HUES64 (cell line): ENCODE measurements at regions not wholly inside any gene's neighbourhood (a gene's known extent, or its start where the extent isn't known, plus 50 kb on each side); places are given as distances from the start of the nearest gene placed in this dataset.
"Not testable (repeated sequence)": the region's sequence is repeated elsewhere in the genome, so short reads cannot be mapped to it uniquely, and the experiment has no call there.

ENCODE experiments used
- H3K27ac ChIP-seq: 2 replicates; pipeline ENCODE4 v1.7.0; 2013; ENCODE audit warnings: low read depth, low read length, inconsistent platforms
- H3K27me3 ChIP-seq: 2 replicates; pipeline ENCODE4 v1.6.1; 2013; ENCODE audit warnings: mild to moderate bottlenecking, low read length; ENCODE audit not compliant: insufficient read depth
- H3K36me3 ChIP-seq: 2 replicates; pipeline ENCODE4 v1.6.1; 2013; ENCODE audit warnings: mild to moderate bottlenecking, low read length; ENCODE audit not compliant: insufficient read depth
- H3K4me1 ChIP-seq: 2 replicates; pipeline ENCODE4 v1.6.1; 2013; ENCODE audit warnings: mild to moderate bottlenecking, low read length, moderate library complexity; ENCODE audit not compliant: insufficient read depth
- H3K4me3 ChIP-seq: 2 replicates; pipeline ENCODE4 v1.5.1; 2013; ENCODE audit warnings: mild to moderate bottlenecking, low read length, moderate library complexity
- H3K9ac ChIP-seq: 2 replicates; pipeline ENCODE4 v1.6.1; 2013; ENCODE audit warnings: mild to moderate bottlenecking, low read depth, low read length
- H3K9me3 ChIP-seq: 2 replicates; pipeline ENCODE4 v1.6.1; 2013; ENCODE audit warnings: low read depth, low read length; ENCODE audit not compliant: insufficient read depth
- WGBS: fragments of 150-250, 120-280 bp; methylation state at CpG from one replicate; pipeline ENCODE4 v1.1.7; 2013; ENCODE audit warnings: missing lambda C conversion rate; 5-methylcytosine and 5-hydroxymethylcytosine counted together

DNA sequence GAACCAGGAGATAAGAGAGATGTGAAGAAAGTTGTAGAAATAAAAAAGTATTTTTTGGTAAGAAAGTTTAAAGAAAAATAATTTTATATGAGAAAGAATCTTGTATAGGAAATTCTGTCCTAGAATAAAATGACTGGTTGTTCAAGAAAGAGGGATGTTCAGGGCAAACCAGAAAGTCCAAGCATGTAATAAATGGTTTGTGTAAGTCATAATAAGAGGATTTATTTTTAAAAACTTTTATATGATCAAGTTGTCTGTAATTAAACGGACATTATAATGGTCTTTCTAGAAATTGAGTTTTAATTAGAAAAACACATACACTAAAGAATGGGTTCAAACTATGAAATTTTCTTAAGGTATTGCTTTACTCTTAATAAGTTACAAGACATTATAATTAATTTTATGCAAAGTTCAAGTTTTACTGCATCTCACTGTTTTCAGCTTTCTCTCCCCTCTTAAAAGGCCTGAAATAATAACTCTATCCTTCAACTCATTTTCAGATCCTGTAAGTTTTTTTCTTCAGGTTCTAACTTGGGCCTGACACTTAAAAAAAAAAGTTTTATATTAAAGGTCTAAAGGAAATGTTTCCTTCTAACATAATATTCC is 56.1 kb upstream of the ZNF300 start:
- H3K36me3 ChIP-seq, result no peaks in the 10 kb centered on the region
- no peak overlapping the region for H3K4me3 ChIP-seq
- H3K27me3 ChIP-seq, result no peaks in the 10 kb centered on the region
- H3K4me1 ChIP-seq, result no peaks in the 10 kb centered on the region
- H3K9ac ChIP-seq, result no peak overlapping the region
- no CpG with 5 or more reads among the region's 1 CpG for WGBS
- no peak overlapping the region for H3K27ac ChIP-seq
- H3K9me3 ChIP-seq, result peaks cover 80% of the 10 kb centered on the region

DNA sequence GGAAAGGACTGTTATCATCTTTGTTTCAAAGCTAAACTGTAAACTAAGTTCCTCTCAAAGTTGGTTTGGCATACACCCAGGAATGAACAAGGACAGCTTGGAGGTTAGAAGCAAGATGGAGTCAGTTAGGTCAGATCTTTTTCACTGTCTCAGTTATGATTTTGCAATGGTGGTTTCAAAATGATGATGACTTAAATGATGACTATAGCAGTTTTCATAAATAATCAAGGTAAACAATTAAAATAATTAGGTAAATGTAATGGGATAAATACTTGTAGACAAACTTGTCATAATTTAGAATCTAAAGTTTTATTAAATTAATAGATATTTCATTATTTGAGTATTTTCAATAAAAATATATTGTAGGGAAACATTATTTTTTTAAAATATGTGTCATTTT is 55.5 kb upstream of the ZNF300 start:
- not testable (repeated sequence) for H3K27ac ChIP-seq, H3K27me3 ChIP-seq, H3K4me3 ChIP-seq, H3K4me1 ChIP-seq, H3K9ac ChIP-seq, H3K36me3 ChIP-seq
- H3K9me3 ChIP-seq, result peaks cover 84% of the 10 kb centered on the region
